GM23338 (cell line): ENCODE measurements at regions not wholly inside any gene's neighbourhood (a gene's known extent, or its start where the extent isn't known, plus 50 kb on each side); places are given as distances from the start of the nearest gene placed in this dataset.
A peak's percentile ranks its signal among the peaks of the same experiment; 100 is the strongest.
"Not testable (repeated sequence)": the region's sequence is repeated elsewhere in the genome, so short reads cannot be mapped to it uniquely, and the experiment has no call there.

ENCODE experiments used
- ATAC-seq: fragments of 200-7000 bp; cut with Tn5 transposase; 3 replicates; pipeline ENCODE4 v1.9.1; 2020
- DNase-seq: peaks from one replicate; pipeline ENCODE4 v3.0.0-alpha.2; 2015; ENCODE audit warnings: low spot score
- H2AFZ ChIP-seq: fragments of 200-600 bp; sonication (generic); 2 replicates; pipeline ENCODE4 v1.8.0; 2016; ENCODE audit warnings: antibody characterized with exemption, mild to moderate bottlenecking, moderate library complexity
- H3F3A ChIP-seq: fragments of 200-600 bp; sonication (generic); replicated peaks from 2 replicates; pipeline ENCODE4 v1.8.0; 2017; ENCODE audit warnings: antibody characterized with exemption, mixed run types, low read depth
- H3K27ac ChIP-seq: fragments of 200-600 bp; sonication (generic); 2 replicates; pipeline ENCODE4 v1.6.1; 2016; ENCODE audit warnings: low read depth
- H3K27me3 ChIP-seq: fragments of 200-600 bp; sonication (generic); 2 replicates; pipeline ENCODE4 v1.8.0; 2016; ENCODE audit warnings: mild to moderate bottlenecking, mixed run types, moderate library complexity; ENCODE audit not compliant: insufficient read depth
- H3K36me3 ChIP-seq: fragments of 200-600 bp; sonication (generic); 2 replicates; pipeline ENCODE4 v1.8.0; 2016; ENCODE audit warnings: mild to moderate bottlenecking; ENCODE audit not compliant: insufficient read depth
- H3K4me1 ChIP-seq: fragments of 200-600 bp; sonication (generic); 2 replicates; pipeline ENCODE4 v1.8.0; 2016; ENCODE audit warnings: mild to moderate bottlenecking, moderate library complexity; ENCODE audit not compliant: insufficient read depth
- H3K4me2 ChIP-seq: fragments of 200-600 bp; sonication (generic); 2 replicates; pipeline ENCODE4 v1.7.1; 2017; ENCODE audit warnings: mixed run types
- H3K4me3 ChIP-seq: fragments of 200-600 bp; sonication (generic); 2 replicates; pipeline ENCODE4 v1.6.1; 2016; ENCODE audit warnings: mixed run types
- H3K79me2 ChIP-seq: fragments of 200-600 bp; sonication (generic); replicated peaks from 2 replicates; pipeline ENCODE4 v1.8.0; 2017; ENCODE audit warnings: mild to moderate bottlenecking; ENCODE audit not compliant: insufficient read depth
- H3K9me2 ChIP-seq: fragments of 200-600 bp; sonication (generic); 2 replicates; pipeline ENCODE4 v1.8.0; 2017; ENCODE audit not compliant: insufficient read depth
- H4K20me1 ChIP-seq: fragments of 200-600 bp; sonication (generic); replicated peaks from 2 replicates; pipeline ENCODE4 v1.8.0; 2017; ENCODE audit warnings: mild to moderate bottlenecking; ENCODE audit not compliant: insufficient read depth
- H3K27ac Mint-ChIP-seq: 2 replicates; pipeline ENCODE4 v1.8.0; 2020; ENCODE audit warnings: inconsistent platforms, mild to moderate bottlenecking, moderate library complexity, mixed read lengths
- H3K27me3 Mint-ChIP-seq: 3 replicates; pipeline ENCODE4 v1.8.0; 2022; ENCODE audit warnings: low read depth, mild to moderate bottlenecking, moderate library complexity, mixed read lengths, inconsistent platforms; ENCODE audit not compliant: insufficient read depth, poor library complexity
- H3K36me3 Mint-ChIP-seq: 3 replicates; pipeline ENCODE4 v1.8.0; 2021; ENCODE audit warnings: low read depth, mild to moderate bottlenecking, inconsistent platforms, moderate library complexity, mixed read lengths
- H3K4me1 Mint-ChIP-seq: 3 replicates; pipeline ENCODE4 v1.8.0; 2020; ENCODE audit warnings: mild to moderate bottlenecking, inconsistent platforms, mixed read lengths
- H3K4me3 Mint-ChIP-seq: 3 replicates; pipeline ENCODE4 v1.8.0; 2021; ENCODE audit warnings: moderate library complexity, mild to moderate bottlenecking, inconsistent platforms, mixed read lengths
- H3K9me3 Mint-ChIP-seq: 3 replicates; pipeline ENCODE4 v1.8.0; 2020; ENCODE audit warnings: moderate library complexity, mild to moderate bottlenecking, inconsistent platforms, mixed read lengths
- JUNB ChIP-seq: IDR thresholded peaks from one replicate; pipeline ENCODE4 v1.6.1; 2016; ENCODE audit warnings: antibody characterized with exemption; ENCODE audit not compliant: unreplicated experiment
- NANOG ChIP-seq: IDR thresholded peaks from 2 replicates; pipeline ENCODE4 v1.6.1; 2016; ENCODE audit warnings: antibody characterized with exemption, borderline replicate concordance
- TF ChIP-seq, protein P1 (sequence below): fragments of 250-450 bp; sonication (Bioruptor Pico); IDR thresholded peaks from 2 replicates; pipeline ENCODE4 v1.5.0; 2020; ENCODE audit warnings: mild to moderate bottlenecking, moderate library complexity
- TF ChIP-seq, protein P2 (sequence below), 2 experiments: fragments of 200-600 bp in 1 of 2; sonication (generic) in 1 of 2; conservative IDR thresholded peaks; 2 replicates each; pipeline versions ENCODE4 v1.5.1 to v1.6.1; 2016 to 2017; ENCODE audit warnings: antibody characterized with exemption in 2 of 2, low read depth in 2 of 2, mild to moderate bottlenecking in 2 of 2, moderate library complexity in 1 of 2
- TF ChIP-seq, protein P3 (sequence below): IDR thresholded peaks from 2 replicates; pipeline ENCODE4 v1.6.1; 2016; ENCODE audit warnings: antibody characterized with exemption

DNA sequence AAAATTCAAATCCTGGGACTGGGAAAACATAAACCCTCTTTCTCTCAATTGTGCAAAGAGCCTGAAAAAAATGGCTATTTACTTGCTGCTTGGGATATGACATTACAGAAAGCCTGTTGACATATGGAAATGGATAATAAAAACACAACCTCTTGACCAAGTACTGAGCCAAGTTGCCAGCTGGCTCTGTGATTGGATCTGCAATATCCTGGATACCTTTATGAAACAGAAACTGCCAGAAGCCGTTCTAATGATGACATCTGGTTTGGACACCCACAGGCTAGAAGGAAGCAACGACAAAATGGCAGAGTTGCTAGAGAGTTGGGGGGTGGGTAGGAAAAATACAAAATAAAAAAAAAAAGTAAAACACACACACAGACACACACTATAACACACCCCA lies 481.4 kb downstream of the FAT4 start (continued):
- TF ChIP-seq, protein P1, sequence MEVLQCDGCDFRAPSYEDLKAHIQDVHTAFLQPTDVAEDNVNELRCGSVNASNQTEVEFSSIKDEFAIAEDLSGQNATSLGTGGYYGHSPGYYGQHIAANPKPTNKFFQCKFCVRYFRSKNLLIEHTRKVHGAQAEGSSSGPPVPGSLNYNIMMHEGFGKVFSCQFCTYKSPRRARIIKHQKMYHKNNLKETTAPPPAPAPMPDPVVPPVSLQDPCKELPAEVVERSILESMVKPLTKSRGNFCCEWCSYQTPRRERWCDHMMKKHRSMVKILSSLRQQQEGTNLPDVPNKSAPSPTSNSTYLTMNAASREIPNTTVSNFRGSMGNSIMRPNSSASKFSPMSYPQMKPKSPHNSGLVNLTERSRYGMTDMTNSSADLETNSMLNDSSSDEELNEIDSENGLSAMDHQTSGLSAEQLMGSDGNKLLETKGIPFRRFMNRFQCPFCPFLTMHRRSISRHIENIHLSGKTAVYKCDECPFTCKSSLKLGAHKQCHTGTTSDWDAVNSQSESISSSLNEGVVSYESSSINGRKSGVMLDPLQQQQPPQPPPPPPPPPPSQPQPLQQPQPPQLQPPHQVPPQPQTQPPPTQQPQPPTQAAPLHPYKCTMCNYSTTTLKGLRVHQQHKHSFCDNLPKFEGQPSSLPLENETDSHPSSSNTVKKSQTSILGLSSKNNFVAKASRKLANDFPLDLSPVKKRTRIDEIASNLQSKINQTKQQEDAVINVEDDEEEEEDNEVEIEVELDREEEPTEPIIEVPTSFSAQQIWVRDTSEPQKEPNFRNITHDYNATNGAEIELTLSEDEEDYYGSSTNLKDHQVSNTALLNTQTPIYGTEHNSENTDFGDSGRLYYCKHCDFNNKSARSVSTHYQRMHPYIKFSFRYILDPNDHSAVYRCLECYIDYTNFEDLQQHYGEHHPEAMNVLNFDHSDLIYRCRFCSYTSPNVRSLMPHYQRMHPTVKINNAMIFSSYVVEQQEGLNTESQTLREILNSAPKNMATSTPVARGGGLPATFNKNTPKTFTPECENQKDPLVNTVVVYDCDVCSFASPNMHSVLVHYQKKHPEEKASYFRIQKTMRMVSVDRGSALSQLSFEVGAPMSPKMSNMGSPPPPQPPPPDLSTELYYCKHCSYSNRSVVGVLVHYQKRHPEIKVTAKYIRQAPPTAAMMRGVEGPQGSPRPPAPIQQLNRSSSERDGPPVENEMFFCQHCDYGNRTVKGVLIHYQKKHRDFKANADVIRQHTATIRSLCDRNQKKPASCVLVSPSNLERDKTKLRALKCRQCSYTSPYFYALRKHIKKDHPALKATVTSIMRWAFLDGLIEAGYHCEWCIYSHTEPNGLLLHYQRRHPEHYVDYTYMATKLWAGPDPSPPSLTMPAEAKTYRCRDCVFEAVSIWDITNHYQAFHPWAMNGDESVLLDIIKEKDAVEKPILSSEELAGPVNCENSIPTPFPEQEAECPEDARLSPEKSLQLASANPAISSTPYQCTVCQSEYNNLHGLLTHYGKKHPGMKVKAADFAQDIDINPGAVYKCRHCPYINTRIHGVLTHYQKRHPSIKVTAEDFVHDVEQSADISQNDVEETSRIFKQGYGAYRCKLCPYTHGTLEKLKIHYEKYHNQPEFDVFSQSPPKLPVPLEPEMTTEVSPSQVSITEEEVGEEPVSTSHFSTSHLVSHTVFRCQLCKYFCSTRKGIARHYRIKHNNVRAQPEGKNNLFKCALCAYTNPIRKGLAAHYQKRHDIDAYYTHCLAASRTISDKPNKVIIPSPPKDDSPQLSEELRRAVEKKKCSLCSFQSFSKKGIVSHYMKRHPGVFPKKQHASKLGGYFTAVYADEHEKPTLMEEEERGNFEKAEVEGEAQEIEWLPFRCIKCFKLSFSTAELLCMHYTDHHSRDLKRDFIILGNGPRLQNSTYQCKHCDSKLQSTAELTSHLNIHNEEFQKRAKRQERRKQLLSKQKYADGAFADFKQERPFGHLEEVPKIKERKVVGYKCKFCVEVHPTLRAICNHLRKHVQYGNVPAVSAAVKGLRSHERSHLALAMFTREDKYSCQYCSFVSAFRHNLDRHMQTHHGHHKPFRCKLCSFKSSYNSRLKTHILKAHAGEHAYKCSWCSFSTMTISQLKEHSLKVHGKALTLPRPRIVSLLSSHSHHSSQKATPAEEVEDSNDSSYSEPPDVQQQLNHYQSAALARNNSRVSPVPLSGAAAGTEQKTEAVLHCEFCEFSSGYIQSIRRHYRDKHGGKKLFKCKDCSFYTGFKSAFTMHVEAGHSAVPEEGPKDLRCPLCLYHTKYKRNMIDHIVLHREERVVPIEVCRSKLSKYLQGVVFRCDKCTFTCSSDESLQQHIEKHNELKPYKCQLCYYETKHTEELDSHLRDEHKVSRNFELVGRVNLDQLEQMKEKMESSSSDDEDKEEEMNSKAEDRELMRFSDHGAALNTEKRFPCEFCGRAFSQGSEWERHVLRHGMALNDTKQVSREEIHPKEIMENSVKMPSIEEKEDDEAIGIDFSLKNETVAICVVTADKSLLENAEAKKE (CRISPR knock-in tag) = no peak
- TF ChIP-seq, protein P2, sequence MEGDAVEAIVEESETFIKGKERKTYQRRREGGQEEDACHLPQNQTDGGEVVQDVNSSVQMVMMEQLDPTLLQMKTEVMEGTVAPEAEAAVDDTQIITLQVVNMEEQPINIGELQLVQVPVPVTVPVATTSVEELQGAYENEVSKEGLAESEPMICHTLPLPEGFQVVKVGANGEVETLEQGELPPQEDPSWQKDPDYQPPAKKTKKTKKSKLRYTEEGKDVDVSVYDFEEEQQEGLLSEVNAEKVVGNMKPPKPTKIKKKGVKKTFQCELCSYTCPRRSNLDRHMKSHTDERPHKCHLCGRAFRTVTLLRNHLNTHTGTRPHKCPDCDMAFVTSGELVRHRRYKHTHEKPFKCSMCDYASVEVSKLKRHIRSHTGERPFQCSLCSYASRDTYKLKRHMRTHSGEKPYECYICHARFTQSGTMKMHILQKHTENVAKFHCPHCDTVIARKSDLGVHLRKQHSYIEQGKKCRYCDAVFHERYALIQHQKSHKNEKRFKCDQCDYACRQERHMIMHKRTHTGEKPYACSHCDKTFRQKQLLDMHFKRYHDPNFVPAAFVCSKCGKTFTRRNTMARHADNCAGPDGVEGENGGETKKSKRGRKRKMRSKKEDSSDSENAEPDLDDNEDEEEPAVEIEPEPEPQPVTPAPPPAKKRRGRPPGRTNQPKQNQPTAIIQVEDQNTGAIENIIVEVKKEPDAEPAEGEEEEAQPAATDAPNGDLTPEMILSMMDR (conservative IDR thresholded peaks at IDR 0.05; ENCODE audit: low read depth in 2 of 2) = no peak
- TF ChIP-seq, protein P3, sequence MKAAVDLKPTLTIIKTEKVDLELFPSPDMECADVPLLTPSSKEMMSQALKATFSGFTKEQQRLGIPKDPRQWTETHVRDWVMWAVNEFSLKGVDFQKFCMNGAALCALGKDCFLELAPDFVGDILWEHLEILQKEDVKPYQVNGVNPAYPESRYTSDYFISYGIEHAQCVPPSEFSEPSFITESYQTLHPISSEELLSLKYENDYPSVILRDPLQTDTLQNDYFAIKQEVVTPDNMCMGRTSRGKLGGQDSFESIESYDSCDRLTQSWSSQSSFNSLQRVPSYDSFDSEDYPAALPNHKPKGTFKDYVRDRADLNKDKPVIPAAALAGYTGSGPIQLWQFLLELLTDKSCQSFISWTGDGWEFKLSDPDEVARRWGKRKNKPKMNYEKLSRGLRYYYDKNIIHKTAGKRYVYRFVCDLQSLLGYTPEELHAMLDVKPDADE = no peak
- TF ChIP-seq JUNB (no peak), NANOG (no peak)

DNA sequence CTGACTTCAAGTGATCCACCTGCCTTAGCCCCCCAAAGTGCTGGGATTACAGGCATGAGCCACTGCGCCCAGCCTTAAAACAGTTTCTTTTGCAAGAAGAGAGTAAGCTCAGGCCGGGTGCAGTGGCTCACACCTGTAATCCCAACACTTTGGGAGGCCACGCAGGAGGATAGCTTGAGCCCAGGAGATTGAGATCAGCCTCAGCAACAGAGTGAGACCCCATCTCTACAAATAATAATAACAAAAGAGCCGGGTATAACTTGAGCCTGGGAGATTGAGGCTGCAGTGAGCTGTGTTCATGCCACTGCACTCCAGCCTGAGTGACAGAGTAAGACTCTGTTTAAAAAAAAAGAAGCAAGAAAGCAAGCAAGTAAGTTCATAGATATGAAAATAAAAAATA lies 482.9 kb downstream of the FAT4 start:
- not testable (repeated sequence) for H3F3A ChIP-seq, H3K4me3 ChIP-seq, H3K27ac ChIP-seq, H3K4me1 ChIP-seq, H2AFZ ChIP-seq, H3K79me2 ChIP-seq, H3K4me3 Mint-ChIP-seq, H3K27me3 Mint-ChIP-seq, H3K27me3 ChIP-seq, H3K4me1 Mint-ChIP-seq, H3K4me2 ChIP-seq, H3K27ac Mint-ChIP-seq, H3K36me3 Mint-ChIP-seq, H3K36me3 ChIP-seq, H4K20me1 ChIP-seq, H3K9me3 Mint-ChIP-seq, H3K9me2 ChIP-seq
- DNase-seq (peak; percentile 14), ATAC-seq (peak; percentile 65)
